ENCODE measurements at regions not wholly inside any gene's neighbourhood (a gene's known extent, or its start where the extent isn't known, plus 50 kb on each side); places are given as distances from the start of the nearest gene placed in this dataset.

- H3K4me1 ChIP-seq (ENCODE audit: insufficient read depth, low read length) = peaks cover under 1% of the 10 kb centered on the region; the same call in 1 of the 2 replicates
- no peaks in the 10 kb centered on the region for H3K36me3 ChIP-seq (ENCODE audit: insufficient read depth, low read depth, low read length)
- no peaks in the 10 kb centered on the region for H3K9me3 ChIP-seq (ENCODE audit: insufficient read depth, low read depth, low read length)
- H3K4me3 ChIP-seq (ENCODE audit: low read length) = no peak overlapping the region
- H3K27me3 ChIP-seq (ENCODE audit: insufficient read depth, low read length) = no peaks in the 10 kb centered on the region
- no peak overlapping the region for H3K9ac ChIP-seq (ENCODE audit: low read depth, low read length)
- no peak overlapping the region for H3K27ac ChIP-seq (ENCODE audit: low read length)
Observed at GRCh38 chr4:126708716-126709115, 924.0 kb upstream of the INTU start.

- Histone ChIP-seq H3K4me3 (ENCODE audit: low read length) (no peak overlapping the region), H3K27ac (ENCODE audit: low read length) (no peak overlapping the region), H3K27me3 (ENCODE audit: insufficient read depth, low read length) (no peaks in the 10 kb centered on the region), H3K9me3 (ENCODE audit: insufficient read depth, low read depth, low read length) (no peaks in the 10 kb centered on the region), H3K4me1 (ENCODE audit: insufficient read depth, low read length) (peaks cover 7% of the 10 kb centered on the region; the same call in 1 of the 2 replicates), H3K9ac (ENCODE audit: low read depth, low read length) (no peak overlapping the region), H3K36me3 (ENCODE audit: insufficient read depth, low read depth, low read length) (no peaks in the 10 kb centered on the region)
Observed at GRCh38 chr4:126710935-126711334, 921.8 kb upstream of the INTU start.

- no peak overlapping the region for H3K27ac ChIP-seq (ENCODE audit: low read length)
- H3K9ac ChIP-seq (ENCODE audit: low read depth, low read length) = no peak overlapping the region
- H3K4me3 ChIP-seq (ENCODE audit: low read length) = no peak overlapping the region
- H3K27me3 ChIP-seq (ENCODE audit: insufficient read depth, low read length) = no peaks in the 10 kb centered on the region
- H3K9me3 ChIP-seq (ENCODE audit: insufficient read depth, low read depth, low read length) = no peaks in the 10 kb centered on the region
- H3K4me1 ChIP-seq (ENCODE audit: insufficient read depth, low read length) = peaks cover 7% of the 10 kb centered on the region; the same call in 1 of the 2 replicates
- no peaks in the 10 kb centered on the region for H3K36me3 ChIP-seq (ENCODE audit: insufficient read depth, low read depth, low read length)
Observed at GRCh38 chr4:126715067-126715466, 917.7 kb upstream of the INTU start.

GRCh38 chr4:126715681-126716080, 917.1 kb upstream of the INTU start:
- no peak overlapping the region for H3K4me3 ChIP-seq (ENCODE audit: low read length)
- H3K36me3 ChIP-seq (ENCODE audit: insufficient read depth, low read depth, low read length) = no peaks in the 10 kb centered on the region
- no peaks in the 10 kb centered on the region for H3K27me3 ChIP-seq (ENCODE audit: insufficient read depth, low read length)
- peaks cover 7% of the 10 kb centered on the region; the same call in 1 of the 2 replicates for H3K4me1 ChIP-seq (ENCODE audit: insufficient read depth, low read length)
- no peak overlapping the region for H3K27ac ChIP-seq (ENCODE audit: low read length)
- H3K9me3 ChIP-seq (ENCODE audit: insufficient read depth, low read depth, low read length) = no peaks in the 10 kb centered on the region
- H3K9ac ChIP-seq (ENCODE audit: low read depth, low read length) = no peak overlapping the region

GRCh38 chr4:126718136-126718535, 914.6 kb upstream of the INTU start:
- H3K36me3 ChIP-seq (ENCODE audit: insufficient read depth, low read depth, low read length) = no peaks in the 10 kb centered on the region
- H3K4me1 ChIP-seq (ENCODE audit: insufficient read depth, low read length) = peaks cover 7% of the 10 kb centered on the region; the same call in 1 of the 2 replicates
- no peak overlapping the region for H3K4me3 ChIP-seq (ENCODE audit: low read length)
- H3K27me3 ChIP-seq (ENCODE audit: insufficient read depth, low read length) = no peaks in the 10 kb centered on the region
- H3K27ac ChIP-seq (ENCODE audit: low read length) = no peak overlapping the region
- no peak overlapping the region for H3K9ac ChIP-seq (ENCODE audit: low read depth, low read length)
- H3K9me3 ChIP-seq (ENCODE audit: insufficient read depth, low read depth, low read length) = no peaks in the 10 kb centered on the region

GRCh38 chr4:126719852-126720251, 912.9 kb upstream of the INTU start:
- Histone ChIP-seq H3K36me3 (ENCODE audit: insufficient read depth, low read depth, low read length) (no peaks in the 10 kb centered on the region), H3K27me3 (ENCODE audit: insufficient read depth, low read length) (no peaks in the 10 kb centered on the region), H3K9me3 (ENCODE audit: insufficient read depth, low read depth, low read length) (no peaks in the 10 kb centered on the region), H3K27ac (ENCODE audit: low read length) (no peak overlapping the region), H3K4me3 (ENCODE audit: low read length) (no peak overlapping the region), H3K9ac (ENCODE audit: low read depth, low read length) (no peak overlapping the region), H3K4me1 (ENCODE audit: insufficient read depth, low read length) (peaks cover 3% of the 10 kb centered on the region; the same call in 1 of the 2 replicates)

- H3K4me1 ChIP-seq (ENCODE audit: insufficient read depth, low read length) = peaks cover 2% of the 10 kb centered on the region; the same call in 1 of the 2 replicates
- no peaks in the 10 kb centered on the region for H3K36me3 ChIP-seq (ENCODE audit: insufficient read depth, low read depth, low read length)
- H3K4me3 ChIP-seq (ENCODE audit: low read length) = no peak overlapping the region
- H3K9me3 ChIP-seq (ENCODE audit: insufficient read depth, low read depth, low read length) = no peaks in the 10 kb centered on the region
- H3K27ac ChIP-seq (ENCODE audit: low read length) = no peak overlapping the region
- H3K9ac ChIP-seq (ENCODE audit: low read depth, low read length) = no peak overlapping the region
- no peaks in the 10 kb centered on the region for H3K27me3 ChIP-seq (ENCODE audit: insufficient read depth, low read length)
Observed at GRCh38 chr4:126725906-126726305, 906.9 kb upstream of the INTU start.

- Histone ChIP-seq H3K36me3 (ENCODE audit: insufficient read depth, low read depth, low read length) (no peaks in the 10 kb centered on the region), H3K9me3 (ENCODE audit: insufficient read depth, low read depth, low read length) (no peaks in the 10 kb centered on the region), H3K27ac (ENCODE audit: low read length) (no peak overlapping the region), H3K4me1 (ENCODE audit: insufficient read depth, low read length) (peaks cover 2% of the 10 kb centered on the region; the same call in 1 of the 2 replicates), H3K9ac (ENCODE audit: low read depth, low read length) (no peak overlapping the region), H3K27me3 (ENCODE audit: insufficient read depth, low read length) (no peaks in the 10 kb centered on the region), H3K4me3 (ENCODE audit: low read length) (no peak overlapping the region)
Observed at GRCh38 chr4:126727461-126727860, 905.3 kb upstream of the INTU start.

GRCh38 chr4:126731062-126731461, 901.7 kb upstream of the INTU start:
- Histone ChIP-seq H3K4me1 (ENCODE audit: insufficient read depth, low read length) (no peaks in the 10 kb centered on the region; the same call in 1 of the 2 replicates), H3K4me3 (ENCODE audit: low read length) (no peak overlapping the region), H3K9me3 (ENCODE audit: insufficient read depth, low read depth, low read length) (no peaks in the 10 kb centered on the region), H3K27me3 (ENCODE audit: insufficient read depth, low read length) (no peaks in the 10 kb centered on the region), H3K27ac (ENCODE audit: low read length) (no peak overlapping the region), H3K36me3 (ENCODE audit: insufficient read depth, low read depth, low read length) (no peaks in the 10 kb centered on the region), H3K9ac (ENCODE audit: low read depth, low read length) (no peak overlapping the region)

GRCh38 chr4:126733301-126733700, 899.5 kb upstream of the INTU start:
- H3K9ac ChIP-seq (ENCODE audit: low read depth, low read length) = no peak overlapping the region
- H3K4me1 ChIP-seq (ENCODE audit: insufficient read depth, low read length) = no peaks in the 10 kb centered on the region
- H3K4me3 ChIP-seq (ENCODE audit: low read length) = no peak overlapping the region
- no peak overlapping the region for H3K27ac ChIP-seq (ENCODE audit: low read length)
- H3K9me3 ChIP-seq (ENCODE audit: insufficient read depth, low read depth, low read length) = no peaks in the 10 kb centered on the region
- no peaks in the 10 kb centered on the region for H3K36me3 ChIP-seq (ENCODE audit: insufficient read depth, low read depth, low read length)
- no peaks in the 10 kb centered on the region for H3K27me3 ChIP-seq (ENCODE audit: insufficient read depth, low read length)

- Histone ChIP-seq H3K9me3 (ENCODE audit: insufficient read depth, low read depth, low read length) (no peaks in the 10 kb centered on the region), H3K4me3 (ENCODE audit: low read length) (no peak overlapping the region), H3K27me3 (ENCODE audit: insufficient read depth, low read length) (no peaks in the 10 kb centered on the region), H3K36me3 (ENCODE audit: insufficient read depth, low read depth, low read length) (no peaks in the 10 kb centered on the region), H3K27ac (ENCODE audit: low read length) (no peak overlapping the region), H3K9ac (ENCODE audit: low read depth, low read length) (no peak overlapping the region), H3K4me1 (ENCODE audit: insufficient read depth, low read length) (no peaks in the 10 kb centered on the region)
Observed at GRCh38 chr4:126734465-126734864, 898.3 kb upstream of the INTU start.

- Histone ChIP-seq H3K27me3 (ENCODE audit: insufficient read depth, low read length) (no peaks in the 10 kb centered on the region), H3K36me3 (ENCODE audit: insufficient read depth, low read depth, low read length) (no peaks in the 10 kb centered on the region), H3K27ac (ENCODE audit: low read length) (no peak overlapping the region), H3K4me1 (ENCODE audit: insufficient read depth, low read length) (no peaks in the 10 kb centered on the region), H3K9me3 (ENCODE audit: insufficient read depth, low read depth, low read length) (no peaks in the 10 kb centered on the region), H3K9ac (ENCODE audit: low read depth, low read length) (no peak overlapping the region), H3K4me3 (ENCODE audit: low read length) (no peak overlapping the region)
Observed at GRCh38 chr4:126735294-126736132, 897.2 kb upstream of the INTU start.

All from iPS-20b (cell line).